SK-N-SH (cell line): ENCODE measurements at regions not wholly inside any gene's neighbourhood (a gene's known extent, or its start where the extent isn't known, plus 50 kb on each side); places are given as distances from the start of the nearest gene placed in this dataset.

Experiments
- CTCF ChIP-seq: fragments of 200-600 bp; sonication (generic); IDR thresholded peaks from 2 replicates; pipeline ENCODE4 v1.6.1; 2017; ENCODE audit warnings: antibody characterized with exemption, mild to moderate bottlenecking, moderate library complexity
- ELF1 ChIP-seq: IDR thresholded peaks from 2 replicates; pipeline ENCODE4 v1.4.0; 2012
- EP300 ChIP-seq, 2 experiments: IDR thresholded peaks; 2 replicates each; pipeline versions ENCODE4 v1.4.0 to v1.6.1; 2012; ENCODE audit warnings: borderline replicate concordance in 1 of 2, low read depth in 1 of 2, low read length in 1 of 2
- NRF1 ChIP-seq: IDR thresholded peaks from 2 replicates; pipeline ENCODE4 v1.6.1; 2012; ENCODE audit warnings: low read depth, mild to moderate bottlenecking, low read length
- YY1 ChIP-seq: IDR thresholded peaks from 2 replicates; pipeline ENCODE4 v1.4.0; 2012; ENCODE audit warnings: low read depth, mild to moderate bottlenecking
- TF ChIP-seq, protein P1 (sequence below): IDR thresholded peaks from 2 replicates; pipeline ENCODE4 v1.6.1; 2012; ENCODE audit warnings: mild to moderate bottlenecking, low read depth, low read length, moderate library complexity

DNA sequence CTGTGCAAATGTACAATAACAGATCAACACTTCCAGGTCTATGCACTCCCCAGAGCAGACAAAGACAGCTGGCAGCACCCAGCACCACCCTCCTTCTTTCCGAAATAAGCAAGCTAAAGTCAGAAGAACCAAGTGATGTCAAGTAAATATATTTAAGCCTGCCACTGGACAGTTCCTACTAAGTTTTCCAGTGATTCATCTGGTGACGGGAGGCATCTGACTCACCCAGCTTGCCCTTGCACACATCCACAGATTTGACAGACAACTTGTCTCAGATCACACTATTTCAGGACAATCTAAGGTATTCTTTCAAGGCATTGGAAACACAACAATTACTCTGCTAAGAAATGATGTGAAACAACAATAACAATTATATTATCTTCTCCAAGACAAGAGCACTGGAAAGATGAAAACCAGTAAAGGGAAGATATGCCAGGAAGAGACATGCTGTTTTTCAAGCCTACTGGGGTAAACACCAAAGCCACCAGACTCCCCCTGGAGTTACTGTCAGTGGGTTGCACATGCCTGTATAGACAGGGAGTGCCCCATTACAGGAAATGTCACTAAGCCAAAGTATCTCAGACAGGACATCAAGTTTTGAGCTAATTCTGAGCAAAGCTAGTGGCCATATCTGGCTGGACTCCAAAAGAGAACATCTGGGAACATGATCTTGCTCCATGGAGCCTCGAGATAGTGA, 287.9 kb upstream of the KLHL29 start:
- TF ChIP-seq CTCF (no peak), EP300 (IDR thresholded peaks at IDR 0.05; ENCODE audit: borderline replicate concordance in 1 of 2, low read depth in 1 of 2, low read length in 1 of 2) (no peak), NRF1 (no peak), YY1 (no peak), ELF1 (no peak)
- TF ChIP-seq, protein P1, sequence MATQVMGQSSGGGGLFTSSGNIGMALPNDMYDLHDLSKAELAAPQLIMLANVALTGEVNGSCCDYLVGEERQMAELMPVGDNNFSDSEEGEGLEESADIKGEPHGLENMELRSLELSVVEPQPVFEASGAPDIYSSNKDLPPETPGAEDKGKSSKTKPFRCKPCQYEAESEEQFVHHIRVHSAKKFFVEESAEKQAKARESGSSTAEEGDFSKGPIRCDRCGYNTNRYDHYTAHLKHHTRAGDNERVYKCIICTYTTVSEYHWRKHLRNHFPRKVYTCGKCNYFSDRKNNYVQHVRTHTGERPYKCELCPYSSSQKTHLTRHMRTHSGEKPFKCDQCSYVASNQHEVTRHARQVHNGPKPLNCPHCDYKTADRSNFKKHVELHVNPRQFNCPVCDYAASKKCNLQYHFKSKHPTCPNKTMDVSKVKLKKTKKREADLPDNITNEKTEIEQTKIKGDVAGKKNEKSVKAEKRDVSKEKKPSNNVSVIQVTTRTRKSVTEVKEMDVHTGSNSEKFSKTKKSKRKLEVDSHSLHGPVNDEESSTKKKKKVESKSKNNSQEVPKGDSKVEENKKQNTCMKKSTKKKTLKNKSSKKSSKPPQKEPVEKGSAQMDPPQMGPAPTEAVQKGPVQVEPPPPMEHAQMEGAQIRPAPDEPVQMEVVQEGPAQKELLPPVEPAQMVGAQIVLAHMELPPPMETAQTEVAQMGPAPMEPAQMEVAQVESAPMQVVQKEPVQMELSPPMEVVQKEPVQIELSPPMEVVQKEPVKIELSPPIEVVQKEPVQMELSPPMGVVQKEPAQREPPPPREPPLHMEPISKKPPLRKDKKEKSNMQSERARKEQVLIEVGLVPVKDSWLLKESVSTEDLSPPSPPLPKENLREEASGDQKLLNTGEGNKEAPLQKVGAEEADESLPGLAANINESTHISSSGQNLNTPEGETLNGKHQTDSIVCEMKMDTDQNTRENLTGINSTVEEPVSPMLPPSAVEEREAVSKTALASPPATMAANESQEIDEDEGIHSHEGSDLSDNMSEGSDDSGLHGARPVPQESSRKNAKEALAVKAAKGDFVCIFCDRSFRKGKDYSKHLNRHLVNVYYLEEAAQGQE, result no peak
